Kidney epithelial cell (primary cell): ENCODE measurements at regions not wholly inside any gene's neighbourhood (a gene's known extent, or its start where the extent isn't known, plus 50 kb on each side); places are given as distances from the start of the nearest gene placed in this dataset.

ENCODE experiments used
- DNase-seq: peaks from one replicate; pipeline ENCODE4 v3.0.0-alpha.2; 2010; ENCODE audit warnings: low read depth
- H3K27me3 ChIP-seq: 2 replicates; pipeline ENCODE4 v1.6.0; 2011; ENCODE audit warnings: low read length; ENCODE audit not compliant: control insufficient read depth, insufficient read depth
- H3K36me3 ChIP-seq: 2 replicates; pipeline ENCODE4 v1.5.1; 2011; ENCODE audit warnings: low read length; ENCODE audit not compliant: control insufficient read depth, insufficient read depth
- H3K4me3 ChIP-seq: 2 replicates; pipeline ENCODE4 v1.5.1; 2011; ENCODE audit warnings: low read depth, mild to moderate bottlenecking, control low read depth, low read length
- CTCF ChIP-seq: IDR thresholded peaks from 2 replicates; pipeline ENCODE4 v1.5.1; 2011; ENCODE audit warnings: mild to moderate bottlenecking, moderate library complexity, low read length, control low read depth, inconsistent platforms; ENCODE audit not compliant: insufficient read depth, poor library complexity, severe bottlenecking

- DNase-seq: no peak
- no peak for TF ChIP-seq CTCF
Measured at GRCh38 chr16:62712566-62712965, 676.3 kb upstream of the CDH8 start.

GRCh38 chr16:62711797-62712196 lies 675.6 kb upstream of the CDH8 start:
- no peak for TF ChIP-seq CTCF
- H3K36me3 ChIP-seq: no peaks in the 10 kb centered on the region
- H3K27me3 ChIP-seq: no peaks in the 10 kb centered on the region
- no peak overlapping the region for H3K4me3 ChIP-seq
- no peak for DNase-seq

More at GRCh38 chr16:62712566-62712965, 676.3 kb upstream of the CDH8 start:
- Histone ChIP-seq H3K4me3 (no peak overlapping the region), H3K27me3 (no peaks in the 10 kb centered on the region), H3K36me3 (no peaks in the 10 kb centered on the region)

GRCh38 chr16:62709794-62710193 lies 673.6 kb upstream of the CDH8 start:
- TF ChIP-seq CTCF: no peak
- no peak overlapping the region for H3K4me3 ChIP-seq
- DNase-seq: no peak
- no peaks in the 10 kb centered on the region for H3K27me3 ChIP-seq
- no peaks in the 10 kb centered on the region for H3K36me3 ChIP-seq

GRCh38 chr16:62701426-62701825 lies 665.2 kb upstream of the CDH8 start:
- TF ChIP-seq CTCF: no peak
- no peaks in the 10 kb centered on the region for H3K27me3 ChIP-seq
- DNase-seq: no peak
- no peak overlapping the region for H3K4me3 ChIP-seq
- no peaks in the 10 kb centered on the region for H3K36me3 ChIP-seq

GRCh38 chr16:62700426-62701294 lies 664.4 kb upstream of the CDH8 start:
- Histone ChIP-seq H3K27me3 (no peaks in the 10 kb centered on the region), H3K36me3 (no peaks in the 10 kb centered on the region), H3K4me3 (no peak overlapping the region)
- no peak for TF ChIP-seq CTCF
- no peak for DNase-seq

GRCh38 chr16:62692685-62693084 lies 656.4 kb upstream of the CDH8 start:
- Histone ChIP-seq H3K36me3 (no peaks in the 10 kb centered on the region), H3K4me3 (no peak overlapping the region), H3K27me3 (no peaks in the 10 kb centered on the region)
- no peak for TF ChIP-seq CTCF
- no peak for DNase-seq
